CD4-positive, CD25-positive, alpha-beta regulatory T cell (primary cell): ENCODE measurements at regions not wholly inside any gene's neighbourhood (a gene's known extent, or its start where the extent isn't known, plus 50 kb on each side); places are given as distances from the start of the nearest gene placed in this dataset.
"Not testable (repeated sequence)": the region's sequence is repeated elsewhere in the genome, so short reads cannot be mapped to it uniquely, and the experiment has no call there.

Experiments used
- ATAC-seq, 2 donors: fragments of 150-1000 bp; cut with Tn5 transposase; one replicate each; pipeline ENCODE4 v1.10.0; 2021; ENCODE audit warnings: low read depth in 2 of 2, moderate number of reproducible peaks in 2 of 2, moderate library complexity in 1 of 2
- DNase-seq, 3 donors: peaks; one replicate each; pipeline versions ENCODE4 v3.0.0 to v3.0.0-alpha.2; 2012 to 2022; ENCODE audit warnings: mixed read lengths in 1 of 3
- H3K27ac ChIP-seq: one replicate; pipeline ENCODE4 v1.7.0; 2013; ENCODE audit warnings: mild to moderate bottlenecking, low read length; ENCODE audit not compliant: insufficient read depth, poor library complexity, severe bottlenecking
- H3K27me3 ChIP-seq: one replicate; pipeline ENCODE4 v1.7.0; 2013; ENCODE audit warnings: low read length; ENCODE audit not compliant: control insufficient read depth, insufficient read depth
- H3K36me3 ChIP-seq: one replicate; pipeline ENCODE4 v1.7.0; 2013; ENCODE audit warnings: mild to moderate bottlenecking, low read length, moderate library complexity; ENCODE audit not compliant: control insufficient read depth, insufficient read depth
- H3K4me1 ChIP-seq: 2 replicates; pipeline ENCODE4 v1.7.0; 2013; ENCODE audit warnings: mild to moderate bottlenecking, low read length; ENCODE audit not compliant: insufficient read depth, control insufficient read depth, poor library complexity, severe bottlenecking
- H3K4me3 ChIP-seq: one replicate; pipeline ENCODE4 v1.7.0; 2013; ENCODE audit warnings: low read depth, mild to moderate bottlenecking, low read length, moderate library complexity
- H3K9me3 ChIP-seq, 2 experiments: 1 replicate in 1 of 2; 2 replicates in 1 of 2; pipeline ENCODE4 v1.7.0; 2013; ENCODE audit warnings: low read length in 2 of 2, mild to moderate bottlenecking in 1 of 2, moderate library complexity in 1 of 2; ENCODE audit not compliant: control insufficient read depth in 2 of 2
- H3K27ac Mint-ChIP-seq, 3 donors: one replicate each; pipeline ENCODE4 v1.8.0; 2020 to 2022; ENCODE audit warnings: mild to moderate bottlenecking in 3 of 3, mixed read lengths in 3 of 3, moderate library complexity in 2 of 3
- H3K27me3 Mint-ChIP-seq: one replicate; pipeline ENCODE4 v1.8.0; 2022; ENCODE audit warnings: mild to moderate bottlenecking, mixed read lengths
- H3K36me3 Mint-ChIP-seq: one replicate; pipeline ENCODE4 v1.8.0; 2020; ENCODE audit warnings: mixed read lengths
- H3K4me1 Mint-ChIP-seq, 4 donors: one replicate each; pipeline ENCODE4 v1.8.0; 2020 to 2022; ENCODE audit warnings: mixed read lengths in 4 of 4, mild to moderate bottlenecking in 1 of 4
- H3K4me3 Mint-ChIP-seq, 4 donors: one replicate each; pipeline ENCODE4 v1.8.0; 2020 to 2022; ENCODE audit warnings: mild to moderate bottlenecking in 4 of 4, mixed read lengths in 4 of 4, moderate library complexity in 3 of 4
- H3K9me3 Mint-ChIP-seq, 7 donors: one replicate each; pipeline ENCODE4 v1.8.0; 2020 to 2022; ENCODE audit warnings: mixed read lengths in 7 of 7, mild to moderate bottlenecking in 3 of 7, moderate library complexity in 2 of 7

DNA sequence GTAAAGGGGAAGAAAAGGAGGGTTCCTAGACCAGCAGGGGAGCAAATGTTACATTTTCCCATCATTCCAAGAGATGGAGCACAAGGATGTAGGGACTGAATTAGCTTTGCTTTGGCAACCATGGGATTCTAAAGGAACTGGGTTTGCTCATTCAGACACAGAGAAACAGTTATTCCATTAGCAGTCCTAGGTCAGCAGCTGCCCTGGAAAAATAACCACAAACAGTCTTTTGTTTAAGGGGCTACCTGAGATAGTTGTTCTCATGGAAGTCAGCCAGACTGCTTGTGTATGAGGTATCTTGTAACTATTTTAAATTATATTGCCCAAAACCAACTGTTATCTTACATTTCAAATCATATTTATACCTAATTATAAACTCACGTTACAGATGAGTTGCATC, 58.4 kb upstream of the VCAM1 start:
- Histone ChIP-seq H3K4me3 (no peak overlapping the region), H3K9me3 (no peaks in the 10 kb centered on the region), H3K4me1 (no peaks in the 10 kb centered on the region), H3K27me3 (no peaks in the 10 kb centered on the region), H3K36me3 (no peaks in the 10 kb centered on the region), H3K27ac (no peak overlapping the region)
- H3K27me3 Mint-ChIP-seq = no peaks in the 10 kb centered on the region
- ATAC-seq (no peak), DNase-seq (no peak)
- H3K4me1 Mint-ChIP-seq = no peaks in the 10 kb centered on the region
- H3K27ac Mint-ChIP-seq = no peak overlapping the region
- no peak overlapping the region for H3K4me3 Mint-ChIP-seq
- H3K36me3 Mint-ChIP-seq = no peaks in the 10 kb centered on the region
- peaks cover 0 to 4% (median 0%) of the 10 kb centered on the region in 7 donors for H3K9me3 Mint-ChIP-seq

DNA sequence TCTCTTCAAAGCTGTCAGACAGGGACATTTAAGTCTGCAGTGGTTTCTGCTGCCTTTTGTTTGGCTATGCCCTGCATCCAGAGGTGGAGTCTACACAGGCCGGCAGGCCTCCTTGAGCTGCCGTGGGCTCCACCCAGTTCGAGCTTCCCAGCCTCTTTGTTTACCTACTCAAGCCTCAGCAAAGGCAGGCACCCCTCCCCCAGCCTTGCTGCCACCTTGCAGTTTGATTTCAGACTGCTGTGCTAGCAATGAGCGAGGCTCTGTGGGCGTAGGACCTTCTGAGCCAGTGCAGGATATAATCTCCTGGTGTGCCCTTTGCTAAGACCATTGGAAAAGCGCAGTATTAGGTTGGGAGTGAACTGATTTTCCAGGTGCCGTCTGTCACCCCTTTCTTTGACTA, 51.0 kb upstream of the VCAM1 start:
- not testable (repeated sequence) for ATAC-seq, H3K9me3 ChIP-seq, H3K27me3 Mint-ChIP-seq, H3K27me3 ChIP-seq, H3K36me3 Mint-ChIP-seq, H3K27ac Mint-ChIP-seq, DNase-seq, H3K27ac ChIP-seq, H3K4me3 Mint-ChIP-seq, H3K4me1 Mint-ChIP-seq, H3K4me1 ChIP-seq, H3K4me3 ChIP-seq, H3K36me3 ChIP-seq
- H3K9me3 Mint-ChIP-seq = peaks cover 0 to 12% (median 0%) of the 10 kb centered on the region in 7 donors
